GM23338 (cell line): ENCODE measurements at regions not wholly inside any gene's neighbourhood (a gene's known extent, or its start where the extent isn't known, plus 50 kb on each side); places are given as distances from the start of the nearest gene placed in this dataset.

Source experiments
- ATAC-seq: fragments of 200-7000 bp; cut with Tn5 transposase; 3 replicates; pipeline ENCODE4 v1.9.1; 2020
- DNase-seq: peaks from one replicate; pipeline ENCODE4 v3.0.0-alpha.2; 2015; ENCODE audit warnings: low spot score
- H2AFZ ChIP-seq: fragments of 200-600 bp; sonication (generic); 2 replicates; pipeline ENCODE4 v1.8.0; 2016; ENCODE audit warnings: antibody characterized with exemption, mild to moderate bottlenecking, moderate library complexity
- H3F3A ChIP-seq: fragments of 200-600 bp; sonication (generic); replicated peaks from 2 replicates; pipeline ENCODE4 v1.8.0; 2017; ENCODE audit warnings: antibody characterized with exemption, mixed run types, low read depth
- H3K27ac ChIP-seq: fragments of 200-600 bp; sonication (generic); 2 replicates; pipeline ENCODE4 v1.6.1; 2016; ENCODE audit warnings: low read depth
- H3K27me3 ChIP-seq: fragments of 200-600 bp; sonication (generic); 2 replicates; pipeline ENCODE4 v1.8.0; 2016; ENCODE audit warnings: mild to moderate bottlenecking, mixed run types, moderate library complexity; ENCODE audit not compliant: insufficient read depth
- H3K36me3 ChIP-seq: fragments of 200-600 bp; sonication (generic); 2 replicates; pipeline ENCODE4 v1.8.0; 2016; ENCODE audit warnings: mild to moderate bottlenecking; ENCODE audit not compliant: insufficient read depth
- H3K4me1 ChIP-seq: fragments of 200-600 bp; sonication (generic); 2 replicates; pipeline ENCODE4 v1.8.0; 2016; ENCODE audit warnings: mild to moderate bottlenecking, moderate library complexity; ENCODE audit not compliant: insufficient read depth
- H3K4me2 ChIP-seq: fragments of 200-600 bp; sonication (generic); 2 replicates; pipeline ENCODE4 v1.7.1; 2017; ENCODE audit warnings: mixed run types
- H3K4me3 ChIP-seq: fragments of 200-600 bp; sonication (generic); 2 replicates; pipeline ENCODE4 v1.6.1; 2016; ENCODE audit warnings: mixed run types
- H3K79me2 ChIP-seq: fragments of 200-600 bp; sonication (generic); replicated peaks from 2 replicates; pipeline ENCODE4 v1.8.0; 2017; ENCODE audit warnings: mild to moderate bottlenecking; ENCODE audit not compliant: insufficient read depth
- H3K9me2 ChIP-seq: fragments of 200-600 bp; sonication (generic); 2 replicates; pipeline ENCODE4 v1.8.0; 2017; ENCODE audit not compliant: insufficient read depth
- H4K20me1 ChIP-seq: fragments of 200-600 bp; sonication (generic); replicated peaks from 2 replicates; pipeline ENCODE4 v1.8.0; 2017; ENCODE audit warnings: mild to moderate bottlenecking; ENCODE audit not compliant: insufficient read depth
- H3K27ac Mint-ChIP-seq: 2 replicates; pipeline ENCODE4 v1.8.0; 2020; ENCODE audit warnings: inconsistent platforms, mild to moderate bottlenecking, moderate library complexity, mixed read lengths
- H3K27me3 Mint-ChIP-seq: 3 replicates; pipeline ENCODE4 v1.8.0; 2022; ENCODE audit warnings: low read depth, mild to moderate bottlenecking, moderate library complexity, mixed read lengths, inconsistent platforms; ENCODE audit not compliant: insufficient read depth, poor library complexity
- H3K36me3 Mint-ChIP-seq: 3 replicates; pipeline ENCODE4 v1.8.0; 2021; ENCODE audit warnings: low read depth, mild to moderate bottlenecking, inconsistent platforms, moderate library complexity, mixed read lengths
- H3K4me1 Mint-ChIP-seq: 3 replicates; pipeline ENCODE4 v1.8.0; 2020; ENCODE audit warnings: mild to moderate bottlenecking, inconsistent platforms, mixed read lengths
- H3K4me3 Mint-ChIP-seq: 3 replicates; pipeline ENCODE4 v1.8.0; 2021; ENCODE audit warnings: moderate library complexity, mild to moderate bottlenecking, inconsistent platforms, mixed read lengths
- H3K9me3 Mint-ChIP-seq: 3 replicates; pipeline ENCODE4 v1.8.0; 2020; ENCODE audit warnings: moderate library complexity, mild to moderate bottlenecking, inconsistent platforms, mixed read lengths
- CREB1 ChIP-seq: fragments of 250-450 bp; sonication (Bioruptor Pico); IDR thresholded peaks from 2 replicates; pipeline ENCODE4 v1.5.0; 2020; ENCODE audit warnings: low read depth, mild to moderate bottlenecking, moderate library complexity
- ETS1 ChIP-seq: IDR thresholded peaks from 2 replicates; pipeline ENCODE4 v1.6.1; 2016; ENCODE audit warnings: antibody characterized with exemption
- EZH2 ChIP-seq: fragments of 200-600 bp; sonication (generic); IDR thresholded peaks from one replicate; pipeline ENCODE4 v1.8.0; 2017; ENCODE audit warnings: antibody characterized with exemption, mild to moderate bottlenecking, low read depth; ENCODE audit not compliant: unreplicated experiment
- EZH2phosphoT487 ChIP-seq: fragments of 200-600 bp; sonication (generic); IDR thresholded peaks from one replicate; pipeline ENCODE4 v1.8.1; 2018; ENCODE audit warnings: antibody characterized with exemption; ENCODE audit not compliant: unreplicated experiment
- JUNB ChIP-seq: IDR thresholded peaks from one replicate; pipeline ENCODE4 v1.6.1; 2016; ENCODE audit warnings: antibody characterized with exemption; ENCODE audit not compliant: unreplicated experiment
- NANOG ChIP-seq: IDR thresholded peaks from 2 replicates; pipeline ENCODE4 v1.6.1; 2016; ENCODE audit warnings: antibody characterized with exemption, borderline replicate concordance
- POLR2AphosphoS5 ChIP-seq: IDR thresholded peaks from 2 replicates; pipeline ENCODE4 v1.6.1; 2016; ENCODE audit warnings: antibody characterized with exemption, low read depth
- REST ChIP-seq: IDR thresholded peaks from one replicate; pipeline ENCODE4 v1.6.1; 2018; ENCODE audit warnings: antibody characterized with exemption; ENCODE audit not compliant: unreplicated experiment
- STAT1 ChIP-seq: IDR thresholded peaks from one replicate; pipeline ENCODE4 v1.6.1; 2016; ENCODE audit warnings: antibody characterized with exemption; ENCODE audit not compliant: unreplicated experiment
- ZNF114 ChIP-seq: fragments of 250-450 bp; sonication (Bioruptor Pico); IDR thresholded peaks from 2 replicates; pipeline ENCODE4 v1.5.0; 2020; ENCODE audit warnings: mild to moderate bottlenecking, moderate library complexity
- ZNF331 ChIP-seq: fragments of 250-450 bp; sonication (Bioruptor Pico); IDR thresholded peaks from 2 replicates; pipeline ENCODE4 v1.5.0; 2020; ENCODE audit warnings: low read depth, mild to moderate bottlenecking, moderate library complexity
- ZNF462 ChIP-seq: fragments of 250-450 bp; sonication (Bioruptor Pico); IDR thresholded peaks from 2 replicates; pipeline ENCODE4 v1.5.0; 2020; ENCODE audit warnings: mild to moderate bottlenecking, moderate library complexity
- TF ChIP-seq, protein P1 (sequence below), 2 experiments: fragments of 200-600 bp in 1 of 2; sonication (generic) in 1 of 2; conservative IDR thresholded peaks; 2 replicates each; pipeline versions ENCODE4 v1.5.1 to v1.6.1; 2016 to 2017; ENCODE audit warnings: antibody characterized with exemption in 2 of 2, low read depth in 2 of 2, mild to moderate bottlenecking in 2 of 2, moderate library complexity in 1 of 2

GRCh38 chr3:18778094-18778493 is 353.0 kb upstream of the SATB1 start:
- no peak overlapping the region for H2AFZ ChIP-seq
- H3K9me2 ChIP-seq: no peaks in the 10 kb centered on the region
- peaks cover 4% of the 10 kb centered on the region; the same call in 1 of the 2 replicates for H3K4me1 ChIP-seq
- no peaks in the 10 kb centered on the region for H3K36me3 Mint-ChIP-seq
- H3K79me2 ChIP-seq: no peaks in the 10 kb centered on the region
- H3K27me3 Mint-ChIP-seq: no peaks in the 10 kb centered on the region
- H3F3A ChIP-seq: no peaks in the 10 kb centered on the region
- H3K4me3 ChIP-seq: no peak overlapping the region
- ATAC-seq (no peak), DNase-seq (no peak)
- no peak overlapping the region for H3K27ac ChIP-seq
- H3K4me3 Mint-ChIP-seq: no peak overlapping the region
- no peaks in the 10 kb centered on the region for H3K36me3 ChIP-seq
- H3K27ac Mint-ChIP-seq: no peak overlapping the region
- no peaks in the 10 kb centered on the region for H4K20me1 ChIP-seq
- H3K27me3 ChIP-seq: no peaks in the 10 kb centered on the region
- H3K4me1 Mint-ChIP-seq: peaks cover 23% of the 10 kb centered on the region
- no peaks in the 10 kb centered on the region for H3K9me3 Mint-ChIP-seq
- H3K4me2 ChIP-seq: no peak overlapping the region
- no peak for TF ChIP-seq EZH2
- TF ChIP-seq, protein P1, sequence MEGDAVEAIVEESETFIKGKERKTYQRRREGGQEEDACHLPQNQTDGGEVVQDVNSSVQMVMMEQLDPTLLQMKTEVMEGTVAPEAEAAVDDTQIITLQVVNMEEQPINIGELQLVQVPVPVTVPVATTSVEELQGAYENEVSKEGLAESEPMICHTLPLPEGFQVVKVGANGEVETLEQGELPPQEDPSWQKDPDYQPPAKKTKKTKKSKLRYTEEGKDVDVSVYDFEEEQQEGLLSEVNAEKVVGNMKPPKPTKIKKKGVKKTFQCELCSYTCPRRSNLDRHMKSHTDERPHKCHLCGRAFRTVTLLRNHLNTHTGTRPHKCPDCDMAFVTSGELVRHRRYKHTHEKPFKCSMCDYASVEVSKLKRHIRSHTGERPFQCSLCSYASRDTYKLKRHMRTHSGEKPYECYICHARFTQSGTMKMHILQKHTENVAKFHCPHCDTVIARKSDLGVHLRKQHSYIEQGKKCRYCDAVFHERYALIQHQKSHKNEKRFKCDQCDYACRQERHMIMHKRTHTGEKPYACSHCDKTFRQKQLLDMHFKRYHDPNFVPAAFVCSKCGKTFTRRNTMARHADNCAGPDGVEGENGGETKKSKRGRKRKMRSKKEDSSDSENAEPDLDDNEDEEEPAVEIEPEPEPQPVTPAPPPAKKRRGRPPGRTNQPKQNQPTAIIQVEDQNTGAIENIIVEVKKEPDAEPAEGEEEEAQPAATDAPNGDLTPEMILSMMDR (conservative IDR thresholded peaks at IDR 0.05; ENCODE audit: low read depth in 2 of 2): no peak
- no peak for TF ChIP-seq REST
- TF ChIP-seq ZNF331 (CRISPR knock-in tag): no peak
- TF ChIP-seq ZNF114 (CRISPR knock-in tag): no peak
- TF ChIP-seq EZH2phosphoT487: no peak
- no peak for TF ChIP-seq CREB1 (CRISPR knock-in tag)
- no peak for TF ChIP-seq ETS1
- no peak for TF ChIP-seq STAT1
- TF ChIP-seq ZNF462 (CRISPR knock-in tag): no peak
- TF ChIP-seq JUNB: no peak
- TF ChIP-seq NANOG: no peak
- no peak for TF ChIP-seq POLR2AphosphoS5
